Lung (tissue), 11 donors: ENCODE measurements at regions not wholly inside any gene's neighbourhood (a gene's known extent, or its start where the extent isn't known, plus 50 kb on each side); places are given as distances from the start of the nearest gene placed in this dataset.

Source experiments
- ATAC-seq: fragments of 200-7000 bp; cut with Tn5 transposase; one replicate; pipeline ENCODE4 v1.9.1; 2020; ENCODE audit warnings: moderate number of reproducible peaks; ENCODE audit not compliant: insufficient read depth, low FRiP score
- DNase-seq, 3 donors: peaks; one replicate each; pipeline ENCODE4 v3.0.0-alpha.2; 2013 to 2017
- H3K27ac ChIP-seq, 2 donors: one replicate each; pipeline ENCODE4 v1.5.1; 2013; ENCODE audit warnings: mild to moderate bottlenecking in 2 of 2, moderate library complexity in 2 of 2, control low read depth in 1 of 2, inconsistent platforms in 1 of 2, low read depth in 1 of 2, low read length in 1 of 2
- H3K27me3 ChIP-seq, 3 donors: one replicate each; pipeline ENCODE4 v1.5.1; 2013; ENCODE audit warnings: low read length in 2 of 3; ENCODE audit not compliant: control insufficient read depth in 3 of 3, insufficient read depth in 3 of 3
- H3K36me3 ChIP-seq, 4 donors: one replicate each; pipeline ENCODE4 v1.5.1; 2013; ENCODE audit warnings: low read length in 4 of 4, mild to moderate bottlenecking in 1 of 4, moderate library complexity in 1 of 4; ENCODE audit not compliant: control insufficient read depth in 4 of 4, insufficient read depth in 4 of 4
- H3K4me1 ChIP-seq, 5 donors: one replicate each; pipeline ENCODE4 v1.5.1; 2013; ENCODE audit warnings: low read length in 5 of 5, mild to moderate bottlenecking in 2 of 5, moderate library complexity in 1 of 5; ENCODE audit not compliant: control insufficient read depth in 5 of 5, insufficient read depth in 5 of 5
- H3K4me3 ChIP-seq: one replicate; pipeline ENCODE4 v1.5.1; 2013; ENCODE audit warnings: mild to moderate bottlenecking, control low read depth, moderate library complexity
- H3K9ac ChIP-seq, 2 donors: one replicate each; pipeline ENCODE4 v1.5.1; 2013; ENCODE audit warnings: low read length in 2 of 2, control low read depth in 1 of 2; ENCODE audit not compliant: insufficient read depth in 1 of 2
- H3K9me3 ChIP-seq, 4 donors: one replicate each; pipeline ENCODE4 v1.5.1; 2013; ENCODE audit warnings: low read length in 3 of 4, mild to moderate bottlenecking in 1 of 4, moderate library complexity in 1 of 4; ENCODE audit not compliant: control insufficient read depth in 4 of 4, insufficient read depth in 3 of 4
- WGBS, 2 donors: extraction: QIAGEN DNeasy Blood & Tissue Kit; methylation state at CpG; one replicate each; pipeline ENCODE4 v1.1.7; 2013; 5-methylcytosine and 5-hydroxymethylcytosine counted together
- TF ChIP-seq, protein P1 (sequence below): IDR thresholded peaks from 2 replicates; pipeline ENCODE4 v1.5.1; 2012; ENCODE audit warnings: mild to moderate bottlenecking; ENCODE audit errors: control extremely low read depth, extremely low read depth
- donor health status: control.
- donor health status: control.
- donor health status: Bipolar disorder and iron deficiency.
- donor health status: healthy.
- donor health status: DM: yes; HTN: yes; CAD: no.

GRCh38 chr12:113663396-113663795, 191.7 kb upstream of the LHX5 start:
- no peaks in the 10 kb centered on the region for H3K9me3 ChIP-seq
- DNase-seq (no peak), ATAC-seq (no peak)
- TF ChIP-seq, protein P1, sequence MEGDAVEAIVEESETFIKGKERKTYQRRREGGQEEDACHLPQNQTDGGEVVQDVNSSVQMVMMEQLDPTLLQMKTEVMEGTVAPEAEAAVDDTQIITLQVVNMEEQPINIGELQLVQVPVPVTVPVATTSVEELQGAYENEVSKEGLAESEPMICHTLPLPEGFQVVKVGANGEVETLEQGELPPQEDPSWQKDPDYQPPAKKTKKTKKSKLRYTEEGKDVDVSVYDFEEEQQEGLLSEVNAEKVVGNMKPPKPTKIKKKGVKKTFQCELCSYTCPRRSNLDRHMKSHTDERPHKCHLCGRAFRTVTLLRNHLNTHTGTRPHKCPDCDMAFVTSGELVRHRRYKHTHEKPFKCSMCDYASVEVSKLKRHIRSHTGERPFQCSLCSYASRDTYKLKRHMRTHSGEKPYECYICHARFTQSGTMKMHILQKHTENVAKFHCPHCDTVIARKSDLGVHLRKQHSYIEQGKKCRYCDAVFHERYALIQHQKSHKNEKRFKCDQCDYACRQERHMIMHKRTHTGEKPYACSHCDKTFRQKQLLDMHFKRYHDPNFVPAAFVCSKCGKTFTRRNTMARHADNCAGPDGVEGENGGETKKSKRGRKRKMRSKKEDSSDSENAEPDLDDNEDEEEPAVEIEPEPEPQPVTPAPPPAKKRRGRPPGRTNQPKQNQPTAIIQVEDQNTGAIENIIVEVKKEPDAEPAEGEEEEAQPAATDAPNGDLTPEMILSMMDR: no peak
- no peaks in the 10 kb centered on the region for H3K4me1 ChIP-seq
- H3K27me3 ChIP-seq: peaks cover 4 to 13% (median 10%) of the 10 kb centered on the region in 3 donors
- no peak overlapping the region for H3K9ac ChIP-seq
- no peak overlapping the region for H3K27ac ChIP-seq
- 76 to 87% methylated on average over 10 of the region's 10 CpGs for WGBS, 2 donors
- H3K36me3 ChIP-seq: no peaks in the 10 kb centered on the region
- H3K4me3 ChIP-seq: no peak overlapping the region

- ATAC-seq (no peak), DNase-seq (no peak)
- Histone ChIP-seq H3K9ac (no peak overlapping the region), H3K36me3 (no peaks in the 10 kb centered on the region), H3K27ac (no peak overlapping the region), H3K4me3 (no peak overlapping the region), H3K27me3 (peaks cover 0 to 6% (median 3%) of the 10 kb centered on the region in 3 donors), H3K4me1 (no peaks in the 10 kb centered on the region), H3K9me3 (peaks cover 0 to 3% (median under 1%) of the 10 kb centered on the region in 4 donors)
- TF ChIP-seq, protein P1: no peak
- WGBS, 2 donors: 41 to 61% methylated on average over 2 of the region's 2 CpGs
These were observed 189.3 kb upstream of the LHX5 start for GRCh38 chr12:113660936-113661335.

DNA sequence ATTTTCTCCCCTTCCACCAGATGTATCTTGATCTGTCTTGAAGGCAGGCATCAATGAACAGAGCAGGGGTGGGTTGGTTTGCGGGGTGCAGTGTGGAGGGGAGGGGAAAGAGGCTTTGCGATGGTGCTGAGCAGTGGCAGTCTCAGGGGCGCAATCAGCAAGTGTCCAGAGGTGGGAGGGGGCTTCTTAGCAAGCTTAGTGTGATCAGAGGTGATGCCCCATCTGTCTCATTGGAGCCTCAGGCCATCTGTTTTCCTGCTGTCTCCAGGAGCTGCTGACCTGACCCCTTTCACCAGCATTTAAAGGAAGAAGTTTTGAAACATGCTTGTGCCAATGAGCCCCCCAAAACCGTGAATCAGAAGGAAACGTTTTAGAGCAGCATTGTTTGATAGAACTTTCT, 187.7 kb upstream of the LHX5 start:
- TF ChIP-seq, protein P1: no peak

DNA sequence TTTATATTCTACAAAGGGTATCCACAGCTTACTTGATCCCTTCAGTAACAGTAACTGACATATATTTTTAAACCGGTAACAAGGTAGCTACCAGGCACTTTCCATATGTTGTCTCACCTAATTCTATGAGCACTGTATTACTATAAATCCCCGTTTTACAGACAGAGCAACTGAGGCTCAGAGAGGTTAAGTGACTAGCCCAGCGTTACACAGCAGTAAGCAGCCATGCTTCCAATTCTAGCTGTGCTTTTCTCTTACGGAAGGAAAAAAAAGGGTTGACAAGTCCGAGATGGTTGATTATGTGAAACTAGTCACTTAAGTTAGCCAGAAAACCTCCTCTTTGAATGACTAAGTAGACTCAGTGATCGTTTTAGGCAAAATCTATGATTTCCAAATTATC, 187.3 kb upstream of the LHX5 start:
- ATAC-seq: no peak
- 74 to 78% methylated on average over 6 of the region's 6 CpGs for WGBS, 2 donors
- H3K36me3 ChIP-seq: no peaks in the 10 kb centered on the region
- no peak overlapping the region for H3K27ac ChIP-seq
- peaks cover 0 to 13% (median 8%) of the 10 kb centered on the region in 4 donors for H3K9me3 ChIP-seq
- H3K27me3 ChIP-seq: peaks cover 0 to 6% (median 3%) of the 10 kb centered on the region in 3 donors
- no peak overlapping the region for H3K4me3 ChIP-seq
- no peaks in the 10 kb centered on the region for H3K4me1 ChIP-seq
- DNase-seq: no peak
- no peak overlapping the region for H3K9ac ChIP-seq
- TF ChIP-seq, protein P1: no peak

More for the DNA sequence above, 187.7 kb upstream of the LHX5 start:
- WGBS, 2 donors: 49 to 58% methylated on average over 5 of the region's 5 CpGs
- no peaks in the 10 kb centered on the region for H3K36me3 ChIP-seq
- DNase-seq (no peak), ATAC-seq (no peak)
- H3K9ac ChIP-seq: no peak overlapping the region
- H3K9me3 ChIP-seq: peaks cover 0 to 13% (median 8%) of the 10 kb centered on the region in 4 donors
- peaks cover 0 to 6% (median 3%) of the 10 kb centered on the region in 3 donors for H3K27me3 ChIP-seq
- H3K4me3 ChIP-seq: no peak overlapping the region
- no peak overlapping the region for H3K27ac ChIP-seq
- no peaks in the 10 kb centered on the region for H3K4me1 ChIP-seq
